ENCODE measurements at regions not wholly inside any gene's neighbourhood (a gene's known extent, or its start where the extent isn't known, plus 50 kb on each side); places are given as distances from the start of the nearest gene placed in this dataset.

DNA sequence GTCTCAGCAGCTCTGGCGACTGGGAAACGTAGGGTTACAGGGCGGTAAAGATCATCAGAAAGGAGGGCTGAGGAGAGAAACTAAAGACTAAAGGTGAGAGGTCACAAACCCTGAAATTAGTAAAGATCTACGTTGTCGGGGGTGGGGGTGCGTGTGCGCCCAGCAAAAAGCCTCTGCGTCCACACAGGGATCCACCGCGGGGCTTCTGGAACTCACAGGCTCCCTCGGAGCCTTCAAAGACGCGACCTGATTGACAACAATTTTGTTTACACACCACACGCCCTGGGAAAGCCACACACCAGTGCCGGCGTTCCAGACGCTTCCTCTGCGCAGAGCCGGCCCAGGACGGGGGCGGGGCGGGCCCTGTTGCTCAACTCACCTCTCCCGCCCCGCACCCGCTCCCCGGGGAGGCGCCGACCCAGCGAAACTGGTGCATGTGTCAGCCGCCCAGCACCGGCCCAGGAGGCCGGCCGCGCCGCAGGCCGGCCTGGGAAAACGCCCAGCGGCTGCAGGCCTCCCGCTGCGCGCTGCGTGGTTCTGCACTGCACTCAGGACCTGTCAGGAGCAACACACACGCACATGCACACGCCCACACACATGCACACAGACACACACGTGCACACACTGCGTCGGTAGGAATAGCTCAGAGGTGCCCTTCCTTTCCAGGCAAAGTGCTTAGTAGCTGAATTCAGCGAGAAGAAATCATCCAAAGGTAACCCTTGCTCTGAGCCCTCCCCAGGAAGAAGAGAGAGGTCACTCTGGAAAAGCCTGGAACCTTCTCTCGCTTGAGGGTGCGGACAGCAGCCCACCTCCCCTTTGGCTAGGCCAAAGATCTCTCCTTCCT is 57.2 kb upstream of the ARID1B start:
- TF ChIP-seq POLR2AphosphoS5 (IDR thresholded peaks at IDR 0.05; ENCODE audit: borderline replicate concordance, low read depth, low read length) (no peak), EZH2 (IDR thresholded peaks at IDR 0.05) (no peak)

Data from SK-N-MC (cell line).